ENCODE measurements at regions not wholly inside any gene's neighbourhood (a gene's known extent, or its start where the extent isn't known, plus 50 kb on each side); places are given as distances from the start of the nearest gene placed in this dataset.

GRCh38 chr12:92234533-92234932 lies 88.9 kb upstream of the BTG1 start:
- TF ChIP-seq POLR2A (IDR thresholded peaks at IDR 0.05), result no peak
- no peak for TF ChIP-seq CTCF (IDR thresholded peaks at IDR 0.05)

Measured in thyroid gland (tissue), 4 donors.